Epithelial cell of prostate (primary cell): ENCODE measurements at regions not wholly inside any gene's neighbourhood (a gene's known extent, or its start where the extent isn't known, plus 50 kb on each side); places are given as distances from the start of the nearest gene placed in this dataset.
"Not testable (repeated sequence)": the region's sequence is repeated elsewhere in the genome, so short reads cannot be mapped to it uniquely, and the experiment has no call there.

Experiments
- DNase-seq: peaks from one replicate; pipeline ENCODE4 v3.0.0-alpha.2; 2011; ENCODE audit warnings: low read depth, low spot score
- H3K27ac ChIP-seq: fragments of 450-650 bp; 2 replicates; pipeline ENCODE4 v1.5.1; 2017; ENCODE audit warnings: mild to moderate bottlenecking

DNA sequence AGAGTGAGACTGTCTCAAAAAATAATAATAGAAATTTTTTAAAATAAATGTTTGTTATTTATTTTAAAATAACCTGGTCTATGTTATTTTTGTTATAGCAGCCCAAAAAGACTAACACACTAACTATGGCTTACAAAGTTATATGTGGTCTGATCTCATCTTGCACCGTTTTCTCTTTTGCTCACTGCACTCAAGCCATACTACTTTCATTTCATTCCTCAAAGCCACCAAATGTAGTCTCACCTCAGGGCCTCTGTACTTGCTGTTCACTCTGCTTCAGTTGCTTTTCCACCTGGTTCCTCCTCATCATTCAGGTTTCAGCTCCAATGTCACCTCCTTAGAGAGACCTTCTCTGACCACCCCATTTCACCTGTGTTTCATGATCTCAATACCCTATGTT is 55.2 kb upstream of the MDM1 start:
- H3K27ac ChIP-seq: no peak overlapping the region
- DNase-seq: no peak

DNA sequence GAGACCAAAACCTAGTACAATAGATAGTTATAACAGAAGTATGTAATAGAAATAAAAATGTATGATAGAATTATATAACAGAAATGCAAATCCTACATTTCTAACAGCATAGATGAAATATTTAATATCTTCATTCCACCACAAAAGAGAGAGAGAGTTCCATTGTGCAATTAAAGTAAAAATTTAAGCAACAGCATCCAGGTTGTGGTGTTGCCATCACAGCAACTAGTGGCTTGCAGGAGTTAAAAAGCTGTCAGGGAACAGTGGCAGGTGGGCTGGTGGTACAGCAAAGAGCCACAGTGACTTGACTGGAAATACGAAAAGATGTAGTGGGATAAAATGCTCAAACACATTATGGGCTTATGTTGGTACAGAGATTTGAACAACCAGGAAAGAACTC is 57.1 kb upstream of the MDM1 start:
- DNase-seq: no peak
- no peak overlapping the region for H3K27ac ChIP-seq

GRCh38 chr12:68391937-68392336 is 59.8 kb upstream of the MDM1 start:
- DNase-seq: no peak
- no peak overlapping the region for H3K27ac ChIP-seq

DNA sequence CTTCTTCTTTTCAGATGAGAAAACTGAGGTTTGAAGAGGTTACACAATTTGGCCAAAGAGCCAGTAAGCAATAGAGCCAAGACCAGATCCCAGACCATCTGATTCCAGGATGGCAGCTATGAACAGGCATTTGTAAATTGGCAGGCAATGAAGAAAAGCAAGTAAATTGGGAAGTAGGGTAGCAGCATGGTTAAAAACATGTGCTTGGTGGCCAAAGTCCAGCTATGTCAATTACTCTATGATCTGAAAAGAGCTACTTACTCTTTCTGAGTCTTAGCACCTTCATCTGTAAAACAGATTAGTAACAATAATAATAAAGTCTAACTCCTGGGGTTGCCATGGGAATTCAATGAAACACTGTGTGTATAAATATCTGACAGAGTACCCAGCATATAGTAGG is 60.2 kb upstream of the MDM1 start:
- no peak overlapping the region for H3K27ac ChIP-seq
- no peak for DNase-seq

DNA sequence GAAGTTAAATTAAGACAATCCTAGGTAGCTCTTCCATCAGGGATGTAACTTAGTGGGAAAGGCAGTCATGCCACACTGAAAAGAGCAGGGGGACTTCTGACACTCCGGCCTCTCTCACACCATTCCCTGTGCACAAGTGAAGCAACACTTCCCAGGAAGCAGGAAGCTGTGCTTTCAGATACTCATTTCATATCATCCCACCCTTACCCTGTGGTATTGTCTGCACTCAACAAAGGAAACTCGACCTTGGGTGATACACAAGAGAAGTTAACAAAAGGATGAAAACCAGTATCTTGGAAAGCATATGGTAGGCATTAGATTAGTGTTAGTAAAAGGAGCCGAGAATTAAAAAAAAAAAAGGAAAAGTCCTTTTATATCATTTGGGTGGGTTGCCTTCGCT is 61.3 kb upstream of the MDM1 start:
- DNase-seq: no peak
- H3K27ac ChIP-seq: no peak overlapping the region

GRCh38 chr12:68397566-68398158 is 65.5 kb upstream of the MDM1 start:
- H3K27ac ChIP-seq: no peak overlapping the region
- no peak for DNase-seq

- DNase-seq, H3K27ac ChIP-seq: not testable (repeated sequence)
Observed at GRCh38 chr12:68398689-68399088, 66.5 kb upstream of the MDM1 start.

DNA sequence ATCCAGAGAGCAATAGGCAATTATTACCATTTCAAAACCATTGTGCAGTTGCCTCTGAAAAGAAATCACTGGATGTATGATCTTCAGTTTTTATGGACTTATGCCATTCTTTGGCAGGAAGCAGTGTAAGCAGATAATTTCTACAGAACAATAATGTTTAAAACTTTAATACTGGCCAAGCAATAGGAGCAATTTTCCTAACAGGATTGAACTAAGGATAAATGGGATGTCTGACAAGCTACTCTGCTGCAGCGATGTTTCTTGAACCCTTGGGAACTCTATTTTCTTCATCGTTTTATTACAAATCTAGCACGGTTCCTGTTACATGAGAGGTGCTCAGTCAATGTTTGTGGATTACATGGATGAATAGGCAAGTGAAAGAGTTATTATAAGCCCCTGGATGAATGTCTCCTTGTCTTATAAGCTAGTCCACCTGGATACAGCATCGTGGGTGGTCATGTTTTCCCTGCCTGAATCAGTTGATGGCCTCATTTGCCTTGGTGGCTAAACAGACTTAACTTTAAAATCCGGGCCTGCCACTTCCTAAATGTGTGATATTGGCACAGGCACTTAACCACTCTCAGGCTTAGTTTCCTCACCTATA is 68.2 kb upstream of the MDM1 start:
- DNase-seq: no peak
- no peak overlapping the region for H3K27ac ChIP-seq

DNA sequence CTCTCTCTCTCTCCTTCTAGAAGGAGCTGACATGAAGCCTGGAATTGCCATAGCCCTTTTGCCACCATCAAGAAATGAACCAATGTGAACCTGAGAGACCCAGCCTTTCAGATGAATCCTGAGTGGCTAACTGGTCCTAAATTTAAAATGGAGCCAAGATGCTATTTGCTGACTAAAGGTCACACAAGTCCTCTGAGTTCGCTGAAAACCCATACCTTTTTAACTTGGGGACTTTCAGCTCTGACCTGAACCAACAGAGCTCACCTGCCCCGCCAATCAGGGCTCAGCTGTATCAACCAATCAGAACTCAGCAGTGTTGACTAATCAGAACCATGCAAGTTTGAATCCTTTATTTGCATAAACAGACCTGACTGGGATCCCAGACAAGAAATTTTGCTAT is 70.3 kb upstream of the MDM1 start:
- DNase-seq: no peak
- no peak overlapping the region for H3K27ac ChIP-seq

DNA sequence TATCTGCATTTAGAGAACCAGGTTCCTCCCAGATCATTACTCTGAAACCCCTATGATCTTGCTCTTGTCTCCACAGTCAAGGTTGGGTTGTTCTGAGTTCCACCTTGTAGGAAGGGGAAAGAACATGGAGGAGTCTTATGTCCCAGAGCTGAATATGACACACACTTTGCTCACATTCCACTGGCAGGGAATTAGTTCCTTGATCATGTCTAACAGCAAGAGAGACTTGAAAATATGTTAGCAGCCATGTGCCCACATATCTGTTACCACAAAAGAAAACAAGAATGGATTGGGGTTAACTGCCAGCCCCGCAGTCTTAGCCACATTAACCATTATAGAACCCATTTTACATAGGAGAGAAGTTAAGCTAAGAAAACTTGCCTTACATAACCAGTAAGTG is 71.1 kb upstream of the MDM1 start:
- no peak for DNase-seq
- H3K27ac ChIP-seq: no peak overlapping the region

DNA sequence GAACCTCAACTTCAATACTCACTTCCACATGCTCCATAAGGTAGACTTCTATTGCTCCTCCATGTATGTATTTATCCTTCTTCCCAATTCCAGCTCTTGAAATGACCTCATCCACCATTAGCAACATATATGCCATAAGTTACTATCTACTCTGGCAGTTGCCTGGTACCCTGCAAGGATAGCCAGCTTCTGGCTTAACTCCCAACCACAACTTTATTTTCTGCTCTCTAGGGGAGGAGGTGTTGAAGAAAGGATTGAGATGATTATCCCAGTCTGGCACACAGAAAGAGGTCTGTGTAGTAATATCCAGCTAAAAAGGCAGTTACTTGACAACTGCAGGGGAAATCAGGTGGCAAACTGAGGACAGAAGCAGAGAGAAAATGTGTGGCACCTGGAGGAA is 71.5 kb upstream of the MDM1 start:
- no peak overlapping the region for H3K27ac ChIP-seq
- DNase-seq: no peak

GRCh38 chr12:68405343-68405781 is 73.2 kb upstream of the MDM1 start:
- DNase-seq: no peak
- H3K27ac ChIP-seq: no peak overlapping the region

DNA sequence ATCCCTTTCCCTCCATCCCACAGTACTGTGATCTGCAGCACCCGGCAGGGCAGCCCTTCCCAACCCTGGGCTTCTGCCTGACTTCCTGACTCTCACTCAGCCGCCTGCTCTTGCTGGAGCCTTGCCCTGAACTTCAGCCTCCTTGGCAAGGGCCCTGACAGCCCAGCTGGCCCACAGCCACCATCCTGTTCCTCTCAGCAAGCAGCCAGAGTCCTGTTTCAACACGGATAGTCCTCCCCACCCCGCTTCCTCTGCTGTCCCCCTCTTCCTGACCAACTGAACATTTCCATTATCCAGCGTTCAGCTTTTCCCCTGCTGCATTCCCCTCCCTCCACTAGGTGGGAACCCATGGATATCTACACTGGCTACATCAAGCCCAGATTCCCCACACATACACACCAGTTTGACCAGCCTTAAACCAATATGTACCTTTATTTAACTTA is 74.0 kb upstream of the MDM1 start:
- peak; percentile 37 for DNase-seq
- no peak overlapping the region for H3K27ac ChIP-seq

GRCh38 chr12:68406911-68407310 is 74.7 kb upstream of the MDM1 start:
- H3K27ac ChIP-seq: no peak overlapping the region
- no peak for DNase-seq

- DNase-seq: no peak
- no peak overlapping the region for H3K27ac ChIP-seq
Observed at GRCh38 chr12:68410018-68410660, 78.0 kb upstream of the MDM1 start.

DNA sequence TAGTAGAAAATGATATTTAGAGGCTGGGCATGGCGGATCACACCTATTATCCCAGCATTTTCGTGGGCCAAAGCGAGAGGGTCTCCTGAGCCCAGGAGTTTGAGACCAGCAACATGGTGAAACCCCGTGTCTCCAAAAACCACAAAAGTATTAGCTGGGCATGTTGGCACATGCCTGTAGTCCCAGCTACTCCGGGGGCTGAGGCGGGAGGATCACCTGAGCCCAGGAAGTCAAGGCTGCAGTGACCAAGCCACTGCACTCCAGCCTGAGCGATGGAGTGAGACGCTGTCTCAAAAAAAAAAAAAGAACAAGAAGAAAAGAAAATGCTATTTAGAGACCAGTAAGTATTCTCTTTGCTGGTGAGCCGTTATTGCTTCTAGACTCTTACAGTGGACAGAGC is 79.2 kb upstream of the MDM1 start:
- no peak overlapping the region for H3K27ac ChIP-seq
- no peak for DNase-seq

DNA sequence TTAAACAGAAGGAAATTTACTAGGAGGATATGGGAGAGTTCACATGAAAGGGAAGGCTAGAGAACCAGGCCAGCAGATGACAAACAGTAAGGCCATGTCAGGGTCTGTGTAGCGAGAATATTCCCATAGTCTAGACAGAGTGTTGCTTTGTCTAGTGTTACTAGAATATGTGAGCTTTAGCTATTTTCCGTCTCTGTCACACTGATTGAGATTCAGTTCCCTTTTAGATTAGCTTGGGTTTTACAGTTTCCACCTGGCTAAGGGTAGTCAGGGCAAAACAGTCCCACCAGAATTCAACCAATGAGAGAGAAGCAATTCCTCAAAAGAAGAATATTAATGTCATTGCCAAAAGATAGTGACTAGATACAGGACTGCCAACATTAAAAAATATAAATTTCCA is 82.8 kb upstream of the MDM1 start:
- no peak overlapping the region for H3K27ac ChIP-seq
- DNase-seq: no peak

- no peak for DNase-seq
- H3K27ac ChIP-seq: no peak overlapping the region
Observed at GRCh38 chr12:68416350-68416749, 84.2 kb upstream of the MDM1 start.

GRCh38 chr12:68416826-68417225 is 84.7 kb upstream of the MDM1 start:
- H3K27ac ChIP-seq: no peak overlapping the region
- no peak for DNase-seq

DNA sequence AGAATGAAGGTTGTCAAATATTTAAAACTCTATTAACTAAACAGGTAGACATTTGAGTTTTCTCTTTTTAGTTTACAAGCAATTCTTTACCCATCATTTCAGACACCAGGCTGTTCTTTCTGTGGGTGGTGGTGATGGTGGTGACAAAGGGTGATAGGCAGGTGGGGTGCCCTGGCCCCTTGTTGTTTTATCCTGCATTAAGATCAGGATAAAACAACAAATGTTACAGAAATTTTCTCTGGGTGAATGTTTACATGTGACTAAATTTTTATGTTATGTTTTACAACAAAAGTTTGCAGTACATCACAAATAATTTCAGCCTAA is 85.9 kb upstream of the MDM1 start:
- H3K27ac ChIP-seq: no peak overlapping the region
- no peak for DNase-seq

DNA sequence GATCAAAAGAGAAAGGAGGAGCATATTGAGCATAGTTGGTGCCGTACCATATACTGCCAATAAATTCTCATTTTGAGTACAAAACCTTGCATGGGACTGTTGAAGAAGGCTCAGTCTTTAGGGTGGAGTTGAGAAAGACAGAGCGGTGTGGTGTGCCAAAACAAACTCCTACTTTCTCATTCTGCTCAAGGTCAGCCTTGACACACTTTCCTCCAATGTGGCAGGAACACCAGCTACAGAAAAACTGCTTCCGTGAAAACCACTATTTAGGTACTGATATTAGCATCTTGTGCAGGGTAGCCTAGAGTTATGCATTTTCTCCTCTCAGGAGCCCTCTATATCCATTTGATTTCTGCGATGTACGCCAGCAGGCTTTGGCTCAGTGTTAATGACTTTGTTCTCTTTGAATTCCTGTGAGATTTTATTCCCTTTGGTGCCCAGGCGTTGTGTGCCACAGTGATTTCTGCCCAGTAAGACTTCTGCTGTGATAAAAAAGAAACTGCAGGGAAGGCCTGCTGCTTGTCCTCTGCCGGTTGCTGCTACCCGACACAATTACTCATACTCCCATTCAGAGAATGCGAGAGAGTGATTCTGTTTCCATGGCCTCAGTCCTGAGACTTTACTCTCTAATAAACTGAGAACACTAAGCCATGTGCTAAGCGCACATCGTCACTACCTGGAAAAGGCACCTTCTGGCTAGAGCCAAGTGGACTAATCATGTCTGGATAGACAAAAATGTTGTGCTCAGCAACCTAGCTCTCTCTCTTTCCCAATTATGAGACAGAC is 88.3 kb upstream of the MDM1 start:
- no peak for DNase-seq
- H3K27ac ChIP-seq: no peak overlapping the region
